MM.1S (cell line): ENCODE measurements at regions not wholly inside any gene's neighbourhood (a gene's known extent, or its start where the extent isn't known, plus 50 kb on each side); places are given as distances from the start of the nearest gene placed in this dataset.

Experiments used
- EZH2 ChIP-seq: fragments of 300-600 bp; sonication (generic); optimal IDR thresholded peaks from 2 replicates; pipeline ENCODE3; 2017; ENCODE audit warnings: low read depth, mild to moderate bottlenecking, antibody characterized with exemption, low read length, mixed read lengths
- EZH2phosphoT487 ChIP-seq: fragments of 300-600 bp; sonication (generic); IDR thresholded peaks from 2 replicates; pipeline ENCODE4 v1.6.1; 2018; ENCODE audit warnings: antibody characterized with exemption, low read length
- TF ChIP-seq, protein P1 (sequence below): fragments of 300-600 bp; sonication (generic); IDR thresholded peaks from 2 replicates; pipeline ENCODE4 v1.5.1; 2016; ENCODE audit warnings: antibody characterized with exemption, low read length, mixed read lengths

DNA sequence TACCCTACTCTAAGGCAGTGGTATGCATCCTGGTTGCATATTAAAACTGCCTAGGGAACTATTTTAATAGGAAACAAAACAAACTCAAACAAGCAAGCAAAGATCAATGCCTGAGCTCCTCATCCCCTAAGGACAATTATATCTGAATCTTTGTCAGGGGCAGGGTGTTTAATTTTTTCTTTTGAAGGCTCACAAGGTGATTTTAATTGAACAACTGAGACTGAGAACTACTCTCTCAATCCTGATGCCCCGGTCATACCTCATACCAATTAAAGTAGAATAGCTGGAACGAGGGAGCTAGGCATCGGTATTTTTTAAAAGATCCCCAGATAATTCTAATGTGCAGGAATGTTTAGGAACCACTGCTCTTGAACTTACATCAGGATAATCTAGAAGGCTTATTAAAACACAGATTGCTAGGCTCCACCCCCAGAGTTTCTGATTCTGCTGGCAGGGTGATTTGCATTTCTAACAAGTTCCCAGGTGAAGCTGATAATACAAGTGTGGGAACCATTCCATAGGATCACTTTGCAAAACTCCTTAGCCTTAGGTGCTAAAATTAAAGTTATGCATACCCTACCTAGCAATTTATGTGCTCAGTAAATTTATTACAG, 416.5 kb downstream of the GUCY1A2 start:
- TF ChIP-seq, protein P1, sequence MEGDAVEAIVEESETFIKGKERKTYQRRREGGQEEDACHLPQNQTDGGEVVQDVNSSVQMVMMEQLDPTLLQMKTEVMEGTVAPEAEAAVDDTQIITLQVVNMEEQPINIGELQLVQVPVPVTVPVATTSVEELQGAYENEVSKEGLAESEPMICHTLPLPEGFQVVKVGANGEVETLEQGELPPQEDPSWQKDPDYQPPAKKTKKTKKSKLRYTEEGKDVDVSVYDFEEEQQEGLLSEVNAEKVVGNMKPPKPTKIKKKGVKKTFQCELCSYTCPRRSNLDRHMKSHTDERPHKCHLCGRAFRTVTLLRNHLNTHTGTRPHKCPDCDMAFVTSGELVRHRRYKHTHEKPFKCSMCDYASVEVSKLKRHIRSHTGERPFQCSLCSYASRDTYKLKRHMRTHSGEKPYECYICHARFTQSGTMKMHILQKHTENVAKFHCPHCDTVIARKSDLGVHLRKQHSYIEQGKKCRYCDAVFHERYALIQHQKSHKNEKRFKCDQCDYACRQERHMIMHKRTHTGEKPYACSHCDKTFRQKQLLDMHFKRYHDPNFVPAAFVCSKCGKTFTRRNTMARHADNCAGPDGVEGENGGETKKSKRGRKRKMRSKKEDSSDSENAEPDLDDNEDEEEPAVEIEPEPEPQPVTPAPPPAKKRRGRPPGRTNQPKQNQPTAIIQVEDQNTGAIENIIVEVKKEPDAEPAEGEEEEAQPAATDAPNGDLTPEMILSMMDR: no peak
- no peak for TF ChIP-seq EZH2phosphoT487
- no peak for TF ChIP-seq EZH2
